ENCODE measurements at regions not wholly inside any gene's neighbourhood (a gene's known extent, or its start where the extent isn't known, plus 50 kb on each side); places are given as distances from the start of the nearest gene placed in this dataset.

- TF ChIP-seq, protein P1, sequence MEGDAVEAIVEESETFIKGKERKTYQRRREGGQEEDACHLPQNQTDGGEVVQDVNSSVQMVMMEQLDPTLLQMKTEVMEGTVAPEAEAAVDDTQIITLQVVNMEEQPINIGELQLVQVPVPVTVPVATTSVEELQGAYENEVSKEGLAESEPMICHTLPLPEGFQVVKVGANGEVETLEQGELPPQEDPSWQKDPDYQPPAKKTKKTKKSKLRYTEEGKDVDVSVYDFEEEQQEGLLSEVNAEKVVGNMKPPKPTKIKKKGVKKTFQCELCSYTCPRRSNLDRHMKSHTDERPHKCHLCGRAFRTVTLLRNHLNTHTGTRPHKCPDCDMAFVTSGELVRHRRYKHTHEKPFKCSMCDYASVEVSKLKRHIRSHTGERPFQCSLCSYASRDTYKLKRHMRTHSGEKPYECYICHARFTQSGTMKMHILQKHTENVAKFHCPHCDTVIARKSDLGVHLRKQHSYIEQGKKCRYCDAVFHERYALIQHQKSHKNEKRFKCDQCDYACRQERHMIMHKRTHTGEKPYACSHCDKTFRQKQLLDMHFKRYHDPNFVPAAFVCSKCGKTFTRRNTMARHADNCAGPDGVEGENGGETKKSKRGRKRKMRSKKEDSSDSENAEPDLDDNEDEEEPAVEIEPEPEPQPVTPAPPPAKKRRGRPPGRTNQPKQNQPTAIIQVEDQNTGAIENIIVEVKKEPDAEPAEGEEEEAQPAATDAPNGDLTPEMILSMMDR (IDR thresholded peaks at IDR 0.05): no peak
- no peak for TF ChIP-seq POLR2A (IDR thresholded peaks at IDR 0.05)
These were observed 477.2 kb downstream of the ICE1 start for GRCh38 chr5:5899716-5900115.
